ENCODE measurements at regions not wholly inside any gene's neighbourhood (a gene's known extent, or its start where the extent isn't known, plus 50 kb on each side); places are given as distances from the start of the nearest gene placed in this dataset.

DNA sequence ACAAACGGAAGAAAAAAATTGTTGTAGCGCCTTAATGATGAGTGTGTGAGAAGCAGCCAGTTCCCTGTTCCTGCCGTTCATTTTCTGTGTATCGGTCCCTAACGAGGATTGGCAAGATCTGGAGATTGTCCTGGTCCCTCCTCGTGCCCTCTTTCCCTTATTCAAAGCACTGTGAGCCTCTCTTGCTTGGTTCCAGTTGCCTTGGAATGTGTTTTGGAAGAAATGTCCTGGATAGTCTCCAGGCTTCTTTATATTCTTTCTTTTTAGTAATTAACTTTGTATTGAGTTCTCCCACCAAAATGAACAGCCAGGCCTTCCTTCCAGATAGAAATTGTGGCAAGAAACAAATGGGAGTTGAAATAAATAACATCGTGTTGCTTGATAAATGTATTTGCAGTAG, 348.3 kb downstream of the CDH26 start (continued):
- no peak for TF ChIP-seq JUNB (IDR thresholded peaks at IDR 0.05)

DNA sequence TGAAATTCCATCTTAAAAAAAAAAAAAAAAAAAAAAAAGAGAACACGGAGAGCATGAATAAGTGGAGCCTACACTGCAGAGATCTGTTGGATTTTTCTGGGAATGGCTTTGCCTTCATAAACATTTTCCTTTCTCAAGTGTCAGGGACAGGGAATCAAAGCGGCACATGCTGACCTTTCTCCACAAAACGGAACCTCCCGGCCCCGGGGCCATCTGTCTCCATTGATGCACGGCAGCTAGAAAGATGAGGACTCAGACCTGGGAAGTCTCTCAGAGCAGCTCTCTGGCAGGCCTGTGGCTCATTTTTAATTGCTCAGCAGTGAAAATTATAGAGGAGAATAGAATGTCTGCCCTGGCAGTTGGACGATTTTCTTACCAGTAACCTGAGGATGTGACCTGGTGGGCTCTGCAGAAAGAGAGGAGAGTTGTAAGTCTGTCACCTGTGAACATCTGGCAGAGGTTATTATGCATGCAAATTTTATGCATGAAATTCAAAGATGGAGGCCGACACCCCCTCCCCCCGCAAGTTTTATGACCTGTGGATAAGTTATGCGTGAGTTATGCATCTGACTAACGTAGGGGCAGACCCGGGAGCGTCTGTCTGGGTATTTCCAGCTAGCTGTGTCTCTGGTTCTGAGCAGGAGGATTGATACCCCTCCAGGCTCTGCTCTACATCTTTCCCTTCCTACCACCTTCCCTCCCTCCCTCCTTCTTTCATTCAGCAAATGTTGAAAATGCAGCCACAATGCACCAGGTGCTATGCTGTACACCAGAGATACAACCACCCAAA, 352.5 kb downstream of the CDH26 start:
- H3K4me2 ChIP-seq = no peak overlapping the region
- 25% methylated on average over 13 of the region's 13 CpGs for WGBS (ENCODE audit: missing lambda C conversion rate)
- CTCF ChIA-PET = interaction anchor here (0.5 kb wide), 1 partner anchor 362 kb away, joined by 3 read pairs; no protein-coding TSS in a partner anchor
- FAIRE-seq (no peak), DNase-seq (ENCODE audit: low read depth in 1 of 2, low spot score in 1 of 2) (no peak), ATAC-seq (no peak)
- H3K27ac ChIP-seq = no peak overlapping the region
- TF ChIP-seq, protein P1, sequence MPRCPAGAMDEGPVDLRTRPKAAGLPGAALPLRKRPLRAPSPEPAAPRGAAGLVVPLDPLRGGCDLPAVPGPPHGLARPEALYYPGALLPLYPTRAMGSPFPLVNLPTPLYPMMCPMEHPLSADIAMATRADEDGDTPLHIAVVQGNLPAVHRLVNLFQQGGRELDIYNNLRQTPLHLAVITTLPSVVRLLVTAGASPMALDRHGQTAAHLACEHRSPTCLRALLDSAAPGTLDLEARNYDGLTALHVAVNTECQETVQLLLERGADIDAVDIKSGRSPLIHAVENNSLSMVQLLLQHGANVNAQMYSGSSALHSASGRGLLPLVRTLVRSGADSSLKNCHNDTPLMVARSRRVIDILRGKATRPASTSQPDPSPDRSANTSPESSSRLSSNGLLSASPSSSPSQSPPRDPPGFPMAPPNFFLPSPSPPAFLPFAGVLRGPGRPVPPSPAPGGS (IDR thresholded peaks at IDR 0.05) = no peak
- TF ChIP-seq RCOR1 (IDR thresholded peaks at IDR 0.05; ENCODE audit: low read depth, low read length) = no peak
- no peak overlapping the region for H3K4me3 ChIP-seq
- H3K4me1 ChIP-seq = no peaks in the 10 kb centered on the region
- no peaks in the 10 kb centered on the region for H3K9me3 ChIP-seq
- POLR2A ChIA-PET = no interaction called here

DNA sequence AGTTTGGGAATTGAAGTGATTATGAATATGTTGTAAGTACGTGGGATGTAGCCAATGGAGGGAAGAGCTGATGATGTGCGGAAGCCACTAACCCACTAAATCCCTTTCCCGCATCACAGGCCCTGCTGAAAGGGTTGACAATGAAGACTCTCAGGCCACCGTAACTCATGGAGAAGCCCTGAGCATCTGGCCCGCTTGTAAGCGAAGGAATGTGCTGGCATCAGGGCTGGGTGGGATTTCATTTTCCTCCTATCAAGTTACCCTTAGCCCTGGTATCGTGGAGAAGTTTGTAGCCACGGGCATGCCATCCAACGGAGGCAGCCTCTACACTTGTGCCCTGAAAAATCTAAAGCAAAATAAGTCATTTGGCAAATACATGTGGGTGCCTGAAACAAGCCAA, 355.0 kb downstream of the CDH26 start:
- ATAC-seq (no peak), DNase-seq (ENCODE audit: low read depth in 1 of 2, low spot score in 1 of 2) (no peak), FAIRE-seq (no peak)
- H3K4me3 ChIP-seq = no peak overlapping the region
- H3K4me1 ChIP-seq = no peaks in the 10 kb centered on the region
- ChIA-PET POLR2A (no interaction called here), CTCF (no interaction called here)
- no peak for TF ChIP-seq CBX2 (IDR thresholded peaks at IDR 0.05; ENCODE audit: borderline replicate concordance, low read depth)
- no peak for TF ChIP-seq RFX5 (IDR thresholded peaks at IDR 0.05)
- WGBS (ENCODE audit: missing lambda C conversion rate) = 16% methylated on average over 9 of the region's 9 CpGs
- no peak overlapping the region for H3K27ac ChIP-seq
- H3K4me2 ChIP-seq = no peak overlapping the region
- no peaks in the 10 kb centered on the region for H3K9me3 ChIP-seq

DNA sequence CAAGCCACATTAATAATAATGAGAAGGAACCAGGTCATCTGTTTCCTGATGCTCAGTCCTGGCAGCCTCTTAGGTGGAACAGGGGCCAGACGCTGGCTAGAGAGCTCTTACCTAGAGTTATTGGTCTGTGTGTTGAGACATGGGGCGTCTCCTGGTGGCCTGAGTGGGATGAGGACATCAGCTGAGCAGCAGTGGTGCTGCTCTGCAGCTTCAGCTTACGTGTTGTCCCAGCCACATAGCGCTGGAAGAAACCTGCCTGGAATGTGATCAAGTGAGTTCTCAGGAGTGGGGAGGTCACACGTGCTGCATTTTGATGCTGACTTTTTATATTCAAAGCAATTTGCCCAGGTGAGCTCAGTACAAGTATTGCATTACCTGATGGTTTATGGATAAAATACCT, 355.4 kb downstream of the CDH26 start:
- WGBS (ENCODE audit: missing lambda C conversion rate) = 4% methylated on average over 3 of the region's 5 CpGs
- ATAC-seq (no peak), DNase-seq (ENCODE audit: low read depth in 1 of 2, low spot score in 1 of 2) (no peak), FAIRE-seq (no peak)
- POLR2A ChIA-PET = no interaction called here
- CTCF ChIA-PET = no interaction called here
- TF ChIP-seq HOXB5 (CRISPR knock-in tag; IDR thresholded peaks at IDR 0.05) (no peak), ZSCAN20 (CRISPR knock-in tag; IDR thresholded peaks at IDR 0.05) (no peak), FOSL2 (IDR thresholded peaks at IDR 0.05) (no peak), FOSL2 (CRISPR knock-in tag; IDR thresholded peaks at IDR 0.05) (no peak), MAFK (IDR thresholded peaks at IDR 0.05; ENCODE audit: partially characterized antibody) (no peak), CHD4 (IDR thresholded peaks at IDR 0.05; ENCODE audit: borderline replicate concordance) (no peak), KDM1A (IDR thresholded peaks at IDR 0.05; ENCODE audit: low read depth) (no peak)
- TF ChIP-seq, protein P2, sequence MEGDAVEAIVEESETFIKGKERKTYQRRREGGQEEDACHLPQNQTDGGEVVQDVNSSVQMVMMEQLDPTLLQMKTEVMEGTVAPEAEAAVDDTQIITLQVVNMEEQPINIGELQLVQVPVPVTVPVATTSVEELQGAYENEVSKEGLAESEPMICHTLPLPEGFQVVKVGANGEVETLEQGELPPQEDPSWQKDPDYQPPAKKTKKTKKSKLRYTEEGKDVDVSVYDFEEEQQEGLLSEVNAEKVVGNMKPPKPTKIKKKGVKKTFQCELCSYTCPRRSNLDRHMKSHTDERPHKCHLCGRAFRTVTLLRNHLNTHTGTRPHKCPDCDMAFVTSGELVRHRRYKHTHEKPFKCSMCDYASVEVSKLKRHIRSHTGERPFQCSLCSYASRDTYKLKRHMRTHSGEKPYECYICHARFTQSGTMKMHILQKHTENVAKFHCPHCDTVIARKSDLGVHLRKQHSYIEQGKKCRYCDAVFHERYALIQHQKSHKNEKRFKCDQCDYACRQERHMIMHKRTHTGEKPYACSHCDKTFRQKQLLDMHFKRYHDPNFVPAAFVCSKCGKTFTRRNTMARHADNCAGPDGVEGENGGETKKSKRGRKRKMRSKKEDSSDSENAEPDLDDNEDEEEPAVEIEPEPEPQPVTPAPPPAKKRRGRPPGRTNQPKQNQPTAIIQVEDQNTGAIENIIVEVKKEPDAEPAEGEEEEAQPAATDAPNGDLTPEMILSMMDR (IDR thresholded peaks at IDR 0.05) = no peak
- Histone ChIP-seq H3K27ac (no peak overlapping the region), H3K4me3 (no peak overlapping the region), H3K9me3 (no peaks in the 10 kb centered on the region), H3K4me2 (no peak overlapping the region), H3K4me1 (no peaks in the 10 kb centered on the region)

DNA sequence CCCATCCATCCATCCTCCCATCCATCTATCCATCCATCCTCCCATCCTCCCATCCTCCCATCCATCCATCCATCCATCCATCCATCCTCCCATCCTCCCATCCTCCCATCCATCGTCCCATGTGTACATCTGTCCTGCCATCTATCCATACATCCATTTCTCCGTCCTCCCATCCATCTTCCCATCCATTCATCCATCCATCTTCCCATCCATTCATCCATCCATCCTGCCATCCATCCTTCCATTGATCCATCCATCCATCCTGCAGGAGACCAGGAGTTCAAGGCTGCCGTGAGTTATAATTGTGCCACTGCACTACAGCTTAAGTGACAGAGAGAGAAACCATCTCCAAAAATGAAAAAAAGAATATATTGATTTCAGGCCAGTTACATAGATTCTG, 356.5 kb downstream of the CDH26 start:
- H3K4me3 ChIP-seq = no peak overlapping the region
- no peaks in the 10 kb centered on the region for H3K4me1 ChIP-seq
- 0% methylated on average over 3 of the region's 3 CpGs for WGBS (ENCODE audit: missing lambda C conversion rate)
- H3K27ac ChIP-seq = no peak overlapping the region
- no peak for DNase-seq (ENCODE audit: low read depth in 1 of 2, low spot score in 1 of 2)
- FAIRE-seq = no peak
- ChIA-PET POLR2A (no interaction called here), CTCF (no interaction called here)
- ATAC-seq = no peak
- no peak overlapping the region for H3K4me2 ChIP-seq
- H3K9me3 ChIP-seq = no peaks in the 10 kb centered on the region
- TF ChIP-seq, protein P2 (IDR thresholded peaks at IDR 0.05) = no peak
- TF ChIP-seq, protein P3, sequence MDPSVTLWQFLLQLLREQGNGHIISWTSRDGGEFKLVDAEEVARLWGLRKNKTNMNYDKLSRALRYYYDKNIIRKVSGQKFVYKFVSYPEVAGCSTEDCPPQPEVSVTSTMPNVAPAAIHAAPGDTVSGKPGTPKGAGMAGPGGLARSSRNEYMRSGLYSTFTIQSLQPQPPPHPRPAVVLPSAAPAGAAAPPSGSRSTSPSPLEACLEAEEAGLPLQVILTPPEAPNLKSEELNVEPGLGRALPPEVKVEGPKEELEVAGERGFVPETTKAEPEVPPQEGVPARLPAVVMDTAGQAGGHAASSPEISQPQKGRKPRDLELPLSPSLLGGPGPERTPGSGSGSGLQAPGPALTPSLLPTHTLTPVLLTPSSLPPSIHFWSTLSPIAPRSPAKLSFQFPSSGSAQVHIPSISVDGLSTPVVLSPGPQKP (IDR thresholded peaks at IDR 0.05; ENCODE audit: low read depth, low read length) = no peak
- no peak for TF ChIP-seq ZSCAN20 (CRISPR knock-in tag; IDR thresholded peaks at IDR 0.05)
- TF ChIP-seq, protein P4, sequence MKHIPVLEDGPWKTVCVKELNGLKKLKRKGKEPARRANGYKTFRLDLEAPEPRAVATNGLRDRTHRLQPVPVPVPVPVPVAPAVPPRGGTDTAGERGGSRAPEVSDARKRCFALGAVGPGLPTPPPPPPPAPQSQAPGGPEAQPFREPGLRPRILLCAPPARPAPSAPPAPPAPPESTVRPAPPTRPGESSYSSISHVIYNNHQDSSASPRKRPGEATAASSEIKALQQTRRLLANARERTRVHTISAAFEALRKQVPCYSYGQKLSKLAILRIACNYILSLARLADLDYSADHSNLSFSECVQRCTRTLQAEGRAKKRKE (CRISPR knock-in tag; IDR thresholded peaks at IDR 0.05; ENCODE audit: low read depth) = no peak
- TF ChIP-seq HDAC2 (IDR thresholded peaks at IDR 0.05) = no peak
- no peak for TF ChIP-seq ZFP36 (IDR thresholded peaks at IDR 0.05; ENCODE audit: borderline replicate concordance, partially characterized antibody)
- TF ChIP-seq, protein P1 (IDR thresholded peaks at IDR 0.05) = no peak
- TF ChIP-seq, protein P5, sequence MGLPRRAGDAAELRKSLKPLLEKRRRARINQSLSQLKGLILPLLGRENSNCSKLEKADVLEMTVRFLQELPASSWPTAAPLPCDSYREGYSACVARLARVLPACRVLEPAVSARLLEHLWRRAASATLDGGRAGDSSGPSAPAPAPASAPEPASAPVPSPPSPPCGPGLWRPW (IDR thresholded peaks at IDR 0.05) = no peak
- TF ChIP-seq ZNF302 (CRISPR knock-in tag; IDR thresholded peaks at IDR 0.05) = no peak
